ENCODE measurements at regions not wholly inside any gene's neighbourhood (a gene's known extent, or its start where the extent isn't known, plus 50 kb on each side); places are given as distances from the start of the nearest gene placed in this dataset.

GRCh38 chr12:126248871-126249403 lies 1183.7 kb downstream of the AACS start:
- TF ChIP-seq POLR2AphosphoS5 (IDR thresholded peaks at IDR 0.05; ENCODE audit: low read depth, low read length) (no peak), PHF8 (conservative IDR thresholded peaks at IDR 0.05; ENCODE audit: low read depth, low read length) (no peak), CTCF (IDR thresholded peaks at IDR 0.05; ENCODE audit: control extremely low read depth in 1 of 3, insufficient read depth in 1 of 3, low read depth in 1 of 3, low read length in 3 of 3) (no peak)
